ENCODE measurements at regions not wholly inside any gene's neighbourhood (a gene's known extent, or its start where the extent isn't known, plus 50 kb on each side); places are given as distances from the start of the nearest gene placed in this dataset.
A peak's percentile ranks its signal among the peaks of the same experiment; 100 is the strongest.

GRCh38 chr1:218890451-218890850 is 283.2 kb upstream of the LYPLAL1 start:
- Mint-ChIP-seq H3K9me3 (no peaks in the 10 kb centered on the region), H3K27ac (peak overlapping the region in 1 of 3 experiments; percentile 44), H3K27me3 (ENCODE audit: low read depth) (no peaks in the 10 kb centered on the region), H3K36me3 (ENCODE audit: low read depth) (no peaks in the 10 kb centered on the region), H3K4me1 (peaks cover 39% of the 10 kb centered on the region), H3K4me3 (no peak overlapping the region)
- TF ChIP-seq CTCF (IDR thresholded peaks at IDR 0.05; ENCODE audit: unreplicated experiment in 3 of 3), result no peak

- no peak for TF ChIP-seq CTCF (IDR thresholded peaks at IDR 0.05; ENCODE audit: unreplicated experiment in 3 of 3)
- Mint-ChIP-seq H3K4me1 (peaks cover 34% of the 10 kb centered on the region), H3K27me3 (ENCODE audit: low read depth) (no peaks in the 10 kb centered on the region), H3K9me3 (no peaks in the 10 kb centered on the region), H3K4me3 (no peak overlapping the region), H3K27ac (peak overlapping the region in 1 of 3 experiments; percentile 44), H3K36me3 (ENCODE audit: low read depth) (no peaks in the 10 kb centered on the region)
These were observed 282.1 kb upstream of the LYPLAL1 start for GRCh38 chr1:218891577-218891976.

- no peak overlapping the region for H3K4me3 Mint-ChIP-seq
- no peak overlapping the region for H3K27ac Mint-ChIP-seq
- no peaks in the 10 kb centered on the region for H3K36me3 Mint-ChIP-seq (ENCODE audit: low read depth)
- H3K4me1 Mint-ChIP-seq, result peaks cover 29% of the 10 kb centered on the region
- H3K9me3 Mint-ChIP-seq, result no peaks in the 10 kb centered on the region
- no peaks in the 10 kb centered on the region for H3K27me3 Mint-ChIP-seq (ENCODE audit: low read depth)
- TF ChIP-seq CTCF (IDR thresholded peaks at IDR 0.05; ENCODE audit: unreplicated experiment in 3 of 3), result no peak
These were observed 278.6 kb upstream of the LYPLAL1 start for GRCh38 chr1:218895064-218895587.

GRCh38 chr1:218896202-218896601 is 277.5 kb upstream of the LYPLAL1 start:
- Mint-ChIP-seq H3K4me3 (no peak overlapping the region), H3K27me3 (ENCODE audit: low read depth) (no peaks in the 10 kb centered on the region), H3K4me1 (peaks cover 21% of the 10 kb centered on the region), H3K27ac (no peak overlapping the region), H3K36me3 (ENCODE audit: low read depth) (no peaks in the 10 kb centered on the region), H3K9me3 (no peaks in the 10 kb centered on the region)
- no peak for TF ChIP-seq CTCF (IDR thresholded peaks at IDR 0.05; ENCODE audit: unreplicated experiment in 3 of 3)

GRCh38 chr1:218898921-218899320 is 274.8 kb upstream of the LYPLAL1 start:
- Mint-ChIP-seq H3K4me3 (no peak overlapping the region), H3K4me1 (peaks cover 20% of the 10 kb centered on the region), H3K27ac (peak overlapping the region in 1 of 3 experiments; percentile 73), H3K36me3 (ENCODE audit: low read depth) (no peaks in the 10 kb centered on the region), H3K27me3 (ENCODE audit: low read depth) (no peaks in the 10 kb centered on the region), H3K9me3 (no peaks in the 10 kb centered on the region)
- no peak for TF ChIP-seq CTCF (IDR thresholded peaks at IDR 0.05; ENCODE audit: unreplicated experiment in 3 of 3)

- Mint-ChIP-seq H3K27ac (no peak overlapping the region), H3K9me3 (no peaks in the 10 kb centered on the region), H3K27me3 (ENCODE audit: low read depth) (no peaks in the 10 kb centered on the region), H3K4me1 (peaks cover 27% of the 10 kb centered on the region), H3K4me3 (no peak overlapping the region), H3K36me3 (ENCODE audit: low read depth) (no peaks in the 10 kb centered on the region)
- no peak for TF ChIP-seq CTCF (IDR thresholded peaks at IDR 0.05; ENCODE audit: unreplicated experiment in 3 of 3)
These were observed 273.1 kb upstream of the LYPLAL1 start for GRCh38 chr1:218900615-218901014.

All from nephron (organoid).